ENCODE measurements at regions not wholly inside any gene's neighbourhood (a gene's known extent, or its start where the extent isn't known, plus 50 kb on each side); places are given as distances from the start of the nearest gene placed in this dataset.

- peaks cover 10 to 12% of the 10 kb centered on the region in 2 experiments for H3K4me1 ChIP-seq (ENCODE audit: control insufficient read depth in 1 of 2, insufficient read depth in 2 of 2, low read length in 2 of 2)
- no peak overlapping the region for H3K27ac ChIP-seq (ENCODE audit: low read depth, low read length)
- no peak overlapping the region for H3K4ac ChIP-seq (ENCODE audit: low read depth, low read length)
- no peak overlapping the region for H3K14ac ChIP-seq (ENCODE audit: low read length)
- no peak overlapping the region for H3K9ac ChIP-seq (ENCODE audit: low read length)
- H2AK5ac ChIP-seq (ENCODE audit: low read length), result no peak overlapping the region
- H3K79me2 ChIP-seq (ENCODE audit: control insufficient read depth, insufficient read depth, low read length, poor library complexity), result no peaks in the 10 kb centered on the region
- H3K79me1 ChIP-seq (ENCODE audit: low read length), result peaks cover 8% of the 10 kb centered on the region
- H2AFZ ChIP-seq (ENCODE audit: insufficient read depth, low read length, poor library complexity), result no peak overlapping the region
- no peak overlapping the region for H3K4me3 ChIP-seq (ENCODE audit: low read depth, low read length)
- WGBS (ENCODE audit: extremely low coverage, insufficient coverage, insufficient read length), result no CpG with 5 or more reads among the region's 4 CpGs
- DNase-seq, result no peak
- no peak overlapping the region for H3K18ac ChIP-seq (ENCODE audit: low read length)
- H4K12ac ChIP-seq (ENCODE audit: low read depth, low read length), result no peak overlapping the region
- no peaks in the 10 kb centered on the region for H3K9me3 ChIP-seq (ENCODE audit: insufficient read depth, low read depth, low read length)
- H4K8ac ChIP-seq (ENCODE audit: low read depth, low read length), result no peak overlapping the region
- no peak overlapping the region for H2BK12ac ChIP-seq (ENCODE audit: low read length)
- no peaks in the 10 kb centered on the region for H3K27me3 ChIP-seq (ENCODE audit: insufficient read depth, low read length)
- H4K91ac ChIP-seq (ENCODE audit: low read depth, low read length), result no peak overlapping the region
- no peaks in the 10 kb centered on the region for H3K36me3 ChIP-seq (ENCODE audit: control insufficient read depth in 1 of 2, insufficient read depth in 2 of 2, low read length in 2 of 2)
- H2BK5ac ChIP-seq (ENCODE audit: low read depth, low read length, poor library complexity), result no peak overlapping the region
- H2BK120ac ChIP-seq (ENCODE audit: insufficient read depth, low read length, poor library complexity), result no peak overlapping the region
- no peak overlapping the region for H3K4me2 ChIP-seq (ENCODE audit: low read length)
- no peak overlapping the region for H3K23ac ChIP-seq (ENCODE audit: low read length)
Measured at GRCh38 chr21:15204970-15205286, 140.1 kb upstream of the NRIP1 start.

- peaks cover 12% of the 10 kb centered on the region for H3K79me1 ChIP-seq (ENCODE audit: low read length)
- H3K4me1 ChIP-seq (ENCODE audit: control insufficient read depth in 1 of 2, insufficient read depth in 2 of 2, low read length in 2 of 2), result peaks cover 10 to 16% of the 10 kb centered on the region in 2 experiments
- no peak overlapping the region for H3K4me2 ChIP-seq (ENCODE audit: low read length)
- no CpG with 5 or more reads among the region's 5 CpGs for WGBS (ENCODE audit: extremely low coverage, insufficient coverage, insufficient read length)
- no peak overlapping the region for H3K18ac ChIP-seq (ENCODE audit: low read length)
- no peak overlapping the region for H2BK12ac ChIP-seq (ENCODE audit: low read length)
- no peaks in the 10 kb centered on the region for H3K79me2 ChIP-seq (ENCODE audit: control insufficient read depth, insufficient read depth, low read length, poor library complexity)
- no peak overlapping the region for H3K27ac ChIP-seq (ENCODE audit: low read depth, low read length)
- no peak overlapping the region for H3K4me3 ChIP-seq (ENCODE audit: low read depth, low read length)
- no peak overlapping the region for H4K8ac ChIP-seq (ENCODE audit: low read depth, low read length)
- H3K9ac ChIP-seq (ENCODE audit: low read length), result no peak overlapping the region
- H2BK120ac ChIP-seq (ENCODE audit: insufficient read depth, low read length, poor library complexity), result no peak overlapping the region
- H2AFZ ChIP-seq (ENCODE audit: insufficient read depth, low read length, poor library complexity), result no peak overlapping the region
- no peaks in the 10 kb centered on the region for H3K27me3 ChIP-seq (ENCODE audit: insufficient read depth, low read length)
- no peak overlapping the region for H2AK5ac ChIP-seq (ENCODE audit: low read length)
- no peaks in the 10 kb centered on the region for H3K36me3 ChIP-seq (ENCODE audit: control insufficient read depth in 1 of 2, insufficient read depth in 2 of 2, low read length in 2 of 2)
- H2BK5ac ChIP-seq (ENCODE audit: low read depth, low read length, poor library complexity), result no peak overlapping the region
- no peak overlapping the region for H3K14ac ChIP-seq (ENCODE audit: low read length)
- no peak overlapping the region for H4K12ac ChIP-seq (ENCODE audit: low read depth, low read length)
- no peaks in the 10 kb centered on the region for H3K9me3 ChIP-seq (ENCODE audit: insufficient read depth, low read depth, low read length)
- peak in 1 of 2 donors; percentile 26 for DNase-seq
- no peak overlapping the region for H3K4ac ChIP-seq (ENCODE audit: low read depth, low read length)
- H3K23ac ChIP-seq (ENCODE audit: low read length), result no peak overlapping the region
- H4K91ac ChIP-seq (ENCODE audit: low read depth, low read length), result no peak overlapping the region
Measured at GRCh38 chr21:15206514-15206913, 141.7 kb upstream of the NRIP1 start.

- no peak overlapping the region for H3K4ac ChIP-seq (ENCODE audit: low read depth, low read length)
- no peak overlapping the region for H4K12ac ChIP-seq (ENCODE audit: low read depth, low read length)
- H3K27ac ChIP-seq (ENCODE audit: low read depth, low read length), result no peak overlapping the region
- no peaks in the 10 kb centered on the region for H3K79me2 ChIP-seq (ENCODE audit: control insufficient read depth, insufficient read depth, low read length, poor library complexity)
- H4K91ac ChIP-seq (ENCODE audit: low read depth, low read length), result no peak overlapping the region
- no peak overlapping the region for H2BK5ac ChIP-seq (ENCODE audit: low read depth, low read length, poor library complexity)
- no peak overlapping the region for H3K9ac ChIP-seq (ENCODE audit: low read length)
- H3K23ac ChIP-seq (ENCODE audit: low read length), result no peak overlapping the region
- no CpG with 5 or more reads among the region's 4 CpGs for WGBS (ENCODE audit: extremely low coverage, insufficient coverage, insufficient read length)
- peaks cover 10 to 16% of the 10 kb centered on the region in 2 experiments for H3K4me1 ChIP-seq (ENCODE audit: control insufficient read depth in 1 of 2, insufficient read depth in 2 of 2, low read length in 2 of 2)
- no peak overlapping the region for H4K8ac ChIP-seq (ENCODE audit: low read depth, low read length)
- no peak overlapping the region for H3K4me3 ChIP-seq (ENCODE audit: low read depth, low read length)
- H2AFZ ChIP-seq (ENCODE audit: insufficient read depth, low read length, poor library complexity), result no peak overlapping the region
- no peak overlapping the region for H2AK5ac ChIP-seq (ENCODE audit: low read length)
- H2BK12ac ChIP-seq (ENCODE audit: low read length), result peak overlapping the region; percentile 58
- peaks cover 13% of the 10 kb centered on the region for H3K79me1 ChIP-seq (ENCODE audit: low read length)
- no peak overlapping the region for H2BK120ac ChIP-seq (ENCODE audit: insufficient read depth, low read length, poor library complexity)
- H3K36me3 ChIP-seq (ENCODE audit: control insufficient read depth in 1 of 2, insufficient read depth in 2 of 2, low read length in 2 of 2), result no peaks in the 10 kb centered on the region
- H3K14ac ChIP-seq (ENCODE audit: low read length), result no peak overlapping the region
- H3K18ac ChIP-seq (ENCODE audit: low read length), result no peak overlapping the region
- H3K27me3 ChIP-seq (ENCODE audit: insufficient read depth, low read length), result no peaks in the 10 kb centered on the region
- no peak for DNase-seq
- no peak overlapping the region for H3K4me2 ChIP-seq (ENCODE audit: low read length)
- no peaks in the 10 kb centered on the region for H3K9me3 ChIP-seq (ENCODE audit: insufficient read depth, low read depth, low read length)
Measured at GRCh38 chr21:15207231-15207630, 142.4 kb upstream of the NRIP1 start.

- Histone ChIP-seq H3K27ac (ENCODE audit: low read depth, low read length) (peak overlapping the region; percentile 52), H3K79me1 (ENCODE audit: low read length) (peaks cover 13% of the 10 kb centered on the region), H2BK120ac (ENCODE audit: insufficient read depth, low read length, poor library complexity) (no peak overlapping the region), H3K27me3 (ENCODE audit: insufficient read depth, low read length) (no peaks in the 10 kb centered on the region), H3K9ac (ENCODE audit: low read length) (no peak overlapping the region), H3K4ac (ENCODE audit: low read depth, low read length) (no peak overlapping the region), H2AFZ (ENCODE audit: insufficient read depth, low read length, poor library complexity) (no peak overlapping the region), H2AK5ac (ENCODE audit: low read length) (peak overlapping the region; percentile 15), H2BK5ac (ENCODE audit: low read depth, low read length, poor library complexity) (no peak overlapping the region), H4K8ac (ENCODE audit: low read depth, low read length) (no peak overlapping the region), H3K36me3 (ENCODE audit: control insufficient read depth in 1 of 2, insufficient read depth in 2 of 2, low read length in 2 of 2) (no peaks in the 10 kb centered on the region), H3K23ac (ENCODE audit: low read length) (no peak overlapping the region), H3K4me2 (ENCODE audit: low read length) (no peak overlapping the region), H3K4me3 (ENCODE audit: low read depth, low read length) (no peak overlapping the region), H3K14ac (ENCODE audit: low read length) (no peak overlapping the region), H2BK12ac (ENCODE audit: low read length) (peak overlapping the region; percentile 84), H3K9me3 (ENCODE audit: insufficient read depth, low read depth, low read length) (no peaks in the 10 kb centered on the region), H3K4me1 (ENCODE audit: control insufficient read depth in 1 of 2, insufficient read depth in 2 of 2, low read length in 2 of 2) (peaks cover 10 to 16% of the 10 kb centered on the region in 2 experiments), H4K12ac (ENCODE audit: low read depth, low read length) (no peak overlapping the region), H4K91ac (ENCODE audit: low read depth, low read length) (peak overlapping the region; percentile 79), H3K18ac (ENCODE audit: low read length) (no peak overlapping the region), H3K79me2 (ENCODE audit: control insufficient read depth, insufficient read depth, low read length, poor library complexity) (no peaks in the 10 kb centered on the region)
- WGBS (ENCODE audit: extremely low coverage, insufficient coverage, insufficient read length), result no CpG with 5 or more reads among the region's 13 CpGs
- DNase-seq, result peak; percentile 94 to 99
Measured at GRCh38 chr21:15207635-15208370, 143.0 kb upstream of the NRIP1 start.

All from trophoblast cell (in vitro differentiated cells and primary cell).